DMS153 treated with DMSO at 0.1 percent for 48 hours (cell line): ENCODE measurements at regions not wholly inside any gene's neighbourhood (a gene's known extent, or its start where the extent isn't known, plus 50 kb on each side); places are given as distances from the start of the nearest gene placed in this dataset.
"Not testable (repeated sequence)": the region's sequence is repeated elsewhere in the genome, so short reads cannot be mapped to it uniquely, and the experiment has no call there.

Experiments
- DNase-seq: peaks from one replicate; lab custom pipeline; 2025; ENCODE audit not compliant: unreplicated experiment; lab: John Stamatoyannopoulos, UW

DNA sequence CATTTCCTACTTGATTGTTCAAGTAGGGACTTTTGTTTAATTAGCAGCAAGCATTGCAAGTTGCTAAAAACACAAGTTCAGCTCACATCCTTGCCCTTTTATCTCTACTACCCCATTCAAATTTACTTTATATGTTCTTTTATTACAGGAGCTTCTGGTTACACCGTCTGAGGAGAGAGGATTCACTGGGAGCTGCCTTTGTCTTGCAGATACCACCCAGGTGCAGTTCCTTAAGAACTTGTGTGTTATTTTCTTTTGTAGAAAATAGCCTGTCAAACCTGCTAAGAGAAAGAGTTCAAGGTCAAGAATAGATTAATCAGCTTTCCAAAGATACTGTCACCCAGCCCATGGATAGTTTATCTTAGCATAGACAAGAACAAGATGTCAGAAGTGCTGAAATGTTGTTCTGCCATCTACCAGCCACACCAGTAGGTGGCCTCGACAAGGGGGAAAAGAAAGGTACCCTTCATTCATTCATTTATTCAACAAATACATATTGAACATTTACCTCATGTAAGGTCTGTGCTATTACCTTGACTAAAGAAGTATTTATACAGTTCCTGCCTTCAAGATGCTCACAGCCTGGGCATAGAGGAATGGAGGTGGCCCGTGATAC, 750.3 kb downstream of the MAT2B start:
- no peak for DNase-seq

DNA sequence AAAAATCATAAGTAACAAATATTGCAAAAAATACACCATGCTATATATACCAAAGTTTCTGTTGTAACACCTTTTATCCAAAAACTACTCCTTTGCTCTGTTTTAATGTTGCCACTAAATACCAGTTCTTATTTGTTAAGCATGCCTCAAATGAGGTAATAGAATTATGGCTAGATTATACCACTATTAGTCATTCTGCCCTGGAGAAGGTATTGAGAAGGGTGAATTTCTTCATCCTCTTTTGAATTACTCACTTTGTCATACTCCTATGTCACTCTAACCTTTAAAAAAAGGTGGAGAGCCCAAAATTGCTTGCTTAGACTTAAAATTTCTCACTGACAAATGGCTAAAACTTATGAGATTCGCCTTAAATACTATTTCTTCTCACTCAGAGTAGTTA, 750.9 kb downstream of the MAT2B start:
- no peak for DNase-seq

DNA sequence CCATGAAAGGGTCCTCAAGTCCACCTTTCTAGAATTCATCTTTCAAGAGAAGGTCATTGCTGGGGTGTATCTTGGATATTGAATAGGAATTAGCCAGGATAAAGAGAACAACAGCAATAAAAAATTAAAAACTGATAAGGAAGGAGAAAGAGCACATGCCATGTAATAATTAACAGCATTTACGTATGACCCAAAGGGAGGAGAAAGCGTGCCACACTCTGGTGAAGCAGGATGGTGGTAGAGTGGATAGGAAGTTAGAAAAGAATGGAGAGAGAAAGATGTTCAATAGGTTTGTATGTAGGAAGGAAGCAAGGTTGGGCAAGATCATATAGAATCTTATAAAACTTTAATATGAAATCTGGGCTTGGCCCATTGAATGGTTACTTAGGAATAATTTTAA, 751.5 kb downstream of the MAT2B start:
- no peak for DNase-seq

DNA sequence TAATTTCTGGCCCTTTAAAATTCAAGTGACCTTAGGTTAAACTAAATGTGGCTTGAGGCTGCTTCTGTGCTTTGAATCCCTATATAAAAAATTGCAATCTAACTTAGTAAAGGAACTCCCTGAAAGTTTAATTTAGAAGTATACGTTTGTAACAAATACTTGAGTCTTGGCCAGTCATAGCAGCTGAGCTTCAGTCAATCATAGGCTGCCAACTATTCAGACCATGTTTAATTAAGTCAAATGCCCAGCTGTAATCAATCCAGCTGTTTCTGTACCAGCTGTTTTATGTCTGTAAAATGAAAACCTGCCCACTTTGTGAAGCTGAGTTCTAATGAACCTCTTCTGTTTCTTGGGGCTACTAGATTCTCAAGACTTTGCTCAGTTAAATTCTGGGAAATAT, 760.1 kb downstream of the MAT2B start:
- DNase-seq = no peak

DNA sequence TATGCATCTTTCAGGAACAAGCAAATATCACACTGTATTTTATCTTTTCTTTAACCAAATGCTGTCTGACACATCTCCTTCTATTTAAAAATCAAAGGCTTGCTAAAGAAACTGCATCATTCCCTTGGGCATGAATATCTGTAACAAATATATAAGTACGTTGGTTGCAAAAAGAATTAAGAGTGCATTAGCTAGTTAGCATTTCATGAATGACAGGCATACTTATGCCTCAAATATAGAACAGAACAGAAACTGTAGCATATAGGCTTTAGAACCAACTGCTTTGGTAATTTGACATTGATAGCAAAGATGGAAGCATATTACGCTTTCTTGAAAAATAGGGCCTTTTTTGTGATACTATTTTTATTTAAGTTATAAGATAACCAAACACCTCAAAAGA, 761.2 kb downstream of the MAT2B start:
- no peak for DNase-seq

DNA sequence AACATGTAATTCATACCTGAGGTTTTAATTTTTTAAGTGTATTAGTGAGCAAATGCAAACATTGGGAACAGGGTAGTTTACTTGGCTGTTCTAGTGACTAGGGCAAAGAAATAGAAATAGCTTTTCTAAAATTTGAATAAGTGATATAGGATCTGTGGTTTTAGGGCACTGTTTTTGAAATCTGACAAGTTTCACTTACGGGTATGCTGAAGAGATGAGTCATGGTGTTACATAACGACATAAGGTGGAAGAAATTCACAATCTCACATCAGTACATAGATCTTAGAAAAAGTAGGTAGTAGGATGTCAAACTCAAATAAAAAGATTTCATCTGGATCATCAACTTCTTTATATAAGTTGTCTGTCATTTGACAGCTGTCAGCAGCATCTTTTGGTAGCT, 772.3 kb downstream of the MAT2B start:
- DNase-seq = no peak

DNA sequence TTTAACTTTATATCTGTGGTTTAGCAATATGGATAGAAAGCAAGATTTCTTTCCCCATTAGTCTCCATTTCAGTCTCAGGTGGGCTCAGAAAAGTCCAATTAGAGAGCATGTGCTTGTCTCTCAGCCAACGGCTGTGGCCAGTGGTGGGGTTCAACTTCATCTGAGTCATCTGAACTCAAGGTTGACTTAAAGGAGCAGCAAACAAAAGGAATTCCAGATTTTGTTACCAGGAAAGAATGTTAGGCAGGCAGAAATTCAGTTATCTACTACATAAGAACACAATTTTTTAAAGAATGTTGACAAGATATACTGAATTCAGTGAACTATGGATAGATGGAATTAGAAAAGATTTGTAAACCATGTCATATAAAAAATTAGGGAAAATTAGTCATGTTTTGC, 784.1 kb downstream of the MAT2B start:
- DNase-seq = no peak

DNA sequence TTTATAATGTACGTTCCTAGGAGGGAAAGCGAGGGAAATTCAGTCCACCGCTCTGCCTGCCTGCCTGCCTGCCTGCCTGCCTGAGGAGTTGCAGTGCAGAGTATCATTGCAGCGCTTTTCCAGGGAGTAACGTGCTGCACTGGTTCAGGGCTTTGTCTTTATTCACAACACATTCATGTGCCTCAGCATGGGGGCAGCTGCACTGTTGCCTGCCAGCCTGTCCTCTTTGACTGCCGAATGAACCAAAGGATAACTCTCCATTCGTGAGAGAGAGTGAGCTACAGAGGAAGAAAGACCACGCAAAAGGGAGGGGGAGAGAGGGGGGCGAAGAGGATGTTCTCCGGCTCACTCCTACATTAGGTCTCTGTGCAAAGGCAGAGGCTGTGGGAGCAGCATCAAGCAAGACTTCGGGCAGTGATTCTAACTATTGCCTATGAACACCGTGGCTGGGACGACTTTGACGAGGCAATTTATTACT, 791.2 kb downstream of the MAT2B start:
- DNase-seq = no peak

DNA sequence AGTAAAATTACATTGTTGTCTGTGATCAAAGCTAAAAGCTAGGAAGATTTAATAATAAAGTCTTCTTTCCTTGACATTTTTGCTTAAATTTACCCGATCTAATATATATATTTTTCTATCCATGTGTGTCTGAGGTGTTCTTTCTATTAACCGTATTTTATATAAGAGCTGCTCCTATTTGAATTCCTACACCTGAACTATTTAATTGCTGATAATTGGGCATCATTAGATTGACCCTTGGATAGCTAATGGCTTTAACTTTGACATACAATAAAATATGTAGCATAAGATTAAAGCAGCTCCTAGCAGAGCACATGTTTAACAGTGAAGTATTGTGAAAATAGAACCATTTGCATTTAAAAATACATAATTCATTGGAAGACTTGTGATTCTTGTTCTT, 792.7 kb downstream of the MAT2B start:
- DNase-seq = no peak

DNA sequence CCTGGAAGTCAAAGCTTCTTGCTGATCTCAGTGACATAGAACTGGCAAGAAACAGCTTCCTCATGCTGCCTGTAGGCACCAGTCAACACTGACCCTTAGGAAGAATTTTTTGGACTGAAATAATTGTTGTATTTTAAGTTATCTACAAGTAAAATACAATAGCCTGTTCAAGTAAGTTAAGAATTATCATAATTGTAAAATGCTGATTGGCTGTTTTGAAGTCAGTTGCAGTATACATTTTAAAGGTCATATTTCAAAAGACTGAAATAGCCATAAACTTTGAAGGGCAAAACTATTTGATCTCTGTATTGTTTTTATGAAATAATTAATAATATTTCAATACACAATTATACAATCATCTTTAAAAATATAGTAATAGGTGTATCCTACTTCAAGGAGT, 794.9 kb downstream of the MAT2B start:
- DNase-seq = no peak

DNA sequence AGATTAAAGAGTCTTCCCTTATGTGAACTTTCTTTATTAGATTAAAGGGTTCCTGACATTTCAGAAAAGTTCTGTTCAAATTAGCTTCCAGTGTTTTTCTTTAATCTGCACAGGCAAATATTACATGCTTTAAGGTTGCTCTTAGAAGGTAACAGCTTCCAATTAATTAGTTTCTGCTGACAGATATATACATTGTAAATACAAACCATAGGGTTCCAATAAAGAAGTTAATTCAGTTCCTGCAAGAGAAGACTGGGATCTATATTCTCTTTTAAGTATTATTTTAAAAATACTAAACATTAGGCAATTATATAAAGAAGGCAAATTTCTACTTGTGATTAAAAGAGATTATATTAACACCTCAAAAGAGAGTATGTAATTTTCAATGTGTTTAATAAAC, 795.7 kb downstream of the MAT2B start:
- no peak for DNase-seq

DNA sequence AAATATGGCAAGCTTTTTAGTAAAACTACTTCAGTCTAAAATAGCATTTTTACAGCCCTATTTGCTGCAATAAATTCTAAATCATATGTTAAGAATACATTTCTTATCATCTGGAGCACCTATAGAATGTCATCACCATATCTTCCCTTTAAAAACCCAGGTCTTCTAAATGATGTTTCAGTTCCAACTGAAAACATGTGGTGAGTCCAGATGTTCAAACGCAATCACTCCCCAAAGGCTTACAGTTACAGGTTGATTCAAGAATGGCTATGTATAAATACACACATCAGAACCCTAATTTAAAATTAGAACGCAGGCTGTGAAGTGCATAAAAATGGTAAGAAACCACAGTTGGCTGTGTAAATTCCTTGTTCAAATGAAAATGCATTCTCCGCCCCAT, 796.3 kb downstream of the MAT2B start:
- no peak for DNase-seq

DNA sequence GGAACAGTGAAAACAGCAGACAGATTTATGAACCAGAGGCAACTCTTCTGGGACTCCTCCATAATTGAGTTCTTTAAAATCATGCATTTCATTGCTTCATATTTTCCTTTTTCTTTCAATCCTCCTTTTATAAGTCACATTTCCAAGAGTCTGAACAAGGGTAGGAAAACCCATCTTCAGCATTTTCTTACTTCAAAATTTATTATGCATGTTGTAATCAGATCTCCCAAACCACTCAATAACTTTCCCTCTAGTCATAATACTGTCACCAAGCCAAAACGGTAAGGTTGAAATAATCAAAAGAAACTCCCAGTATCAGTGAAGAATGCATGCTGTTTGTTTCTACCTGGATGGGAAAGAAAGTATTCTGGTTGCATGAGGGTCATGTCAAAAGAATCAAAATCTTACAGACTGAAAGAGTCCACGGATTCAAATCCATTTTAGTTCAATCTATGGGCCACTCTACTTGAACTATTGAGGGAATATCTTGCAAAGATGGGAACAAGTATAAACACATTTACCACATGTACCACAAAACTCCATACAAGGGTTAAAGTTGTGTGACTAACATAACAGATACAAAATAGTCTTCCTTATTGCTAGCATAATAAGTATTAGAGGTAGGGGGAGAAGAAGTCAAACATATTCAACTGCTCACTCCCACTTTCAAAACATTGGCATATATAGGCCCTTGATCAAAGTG, 797.3 kb downstream of the MAT2B start:
- no peak for DNase-seq

DNA sequence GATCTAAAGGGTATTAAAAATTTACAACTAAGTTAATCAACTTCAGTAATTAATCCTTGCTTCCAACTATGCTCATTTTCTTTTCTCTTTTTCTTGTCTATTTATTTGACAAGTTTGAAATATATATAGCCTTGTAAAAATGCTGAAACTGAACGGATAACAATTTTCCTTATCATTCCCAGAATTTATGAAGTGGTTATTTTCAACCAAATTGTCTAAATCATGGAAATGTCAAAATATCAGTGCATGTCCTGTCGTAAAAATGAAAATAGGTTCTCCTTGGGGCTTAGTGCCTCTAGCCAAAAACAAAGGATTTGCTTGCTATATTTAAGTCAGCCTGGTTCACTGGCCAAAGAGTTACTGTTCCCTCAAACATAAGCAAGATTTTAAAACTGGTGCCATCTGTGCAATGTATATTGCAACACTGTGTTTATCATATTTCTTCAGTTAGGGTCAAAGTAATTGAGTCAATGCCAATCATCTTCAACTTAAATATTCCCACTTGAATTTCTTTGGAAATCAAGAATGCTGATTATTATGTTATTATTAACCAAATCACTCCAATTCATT, 798.3 kb downstream of the MAT2B start:
- no peak for DNase-seq

DNA sequence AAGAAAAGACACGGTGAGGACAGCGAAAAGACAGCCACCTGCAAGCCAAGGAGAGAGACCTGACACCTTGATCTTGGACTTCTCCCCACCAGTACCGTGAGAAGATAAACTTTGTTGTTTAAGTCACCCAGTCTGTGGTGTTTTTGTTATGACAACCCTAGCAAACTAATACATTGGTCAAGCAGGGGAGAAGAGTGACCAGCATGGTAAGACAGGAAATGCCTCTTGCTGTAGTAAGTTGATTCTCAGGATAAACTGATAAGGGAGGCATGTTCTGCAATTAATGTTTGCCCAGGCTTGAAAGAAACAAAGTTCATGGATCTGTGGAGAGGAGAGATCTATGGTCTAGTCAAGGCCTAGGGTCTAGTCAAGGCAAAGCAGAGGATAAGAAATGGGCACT, 801.2 kb downstream of the MAT2B start:
- DNase-seq = no peak

DNA sequence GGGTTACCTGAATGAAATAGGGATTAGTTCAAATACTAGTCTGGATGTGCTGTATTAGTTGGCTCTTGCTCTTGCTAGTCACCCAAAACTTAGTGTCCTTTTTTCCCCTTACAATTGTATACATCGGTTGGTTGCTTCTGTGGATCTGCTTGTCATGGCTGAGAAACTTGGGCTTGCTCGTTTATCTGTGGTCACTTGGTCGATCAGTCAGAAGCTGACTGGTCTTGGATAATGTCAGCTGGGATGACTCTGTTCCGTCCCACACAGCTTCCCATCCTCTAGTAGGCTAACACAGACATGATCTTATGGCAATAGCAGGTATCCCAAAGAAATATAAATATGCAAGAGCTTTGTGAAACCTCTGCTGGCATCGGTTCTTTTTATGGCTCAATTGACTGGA, 807.4 kb downstream of the MAT2B start:
- DNase-seq = no peak

DNA sequence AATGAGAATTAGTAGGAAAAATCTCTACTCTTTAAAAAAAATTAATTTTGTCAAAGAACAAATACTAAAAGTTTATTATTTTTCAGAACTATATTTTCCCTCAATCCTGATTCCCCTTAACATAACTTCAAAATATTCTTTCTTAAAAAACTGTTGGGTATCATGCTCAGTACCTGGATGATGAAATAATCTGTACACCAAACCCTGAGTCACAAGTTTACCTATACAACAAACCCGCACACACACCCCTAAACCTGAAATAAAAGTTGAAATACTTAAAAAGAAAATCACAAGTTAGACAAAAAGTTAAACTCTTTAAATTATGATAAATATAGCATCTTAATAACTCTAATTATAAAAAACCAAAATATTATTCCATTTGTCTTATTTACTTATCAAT, 812.3 kb downstream of the MAT2B start:
- no peak for DNase-seq

DNA sequence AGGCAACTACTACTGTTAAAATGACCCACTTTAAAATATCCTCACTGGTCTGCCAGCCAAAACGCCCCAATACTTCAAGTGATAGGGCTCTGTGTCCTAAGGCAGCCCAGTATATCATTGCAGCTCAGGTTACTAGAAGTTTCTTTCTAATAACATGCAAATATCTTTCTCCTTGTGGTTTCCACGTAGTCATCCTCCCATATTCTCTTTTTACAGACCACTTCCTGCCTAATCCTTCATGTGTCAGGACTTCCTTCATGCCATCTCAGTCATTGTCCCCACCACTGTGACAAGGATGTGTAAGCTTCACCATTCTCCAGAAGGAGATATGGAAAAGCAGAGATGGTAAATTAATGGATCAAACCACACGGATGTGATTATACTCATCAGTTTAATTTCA, 813.7 kb downstream of the MAT2B start:
- DNase-seq = no peak

DNA sequence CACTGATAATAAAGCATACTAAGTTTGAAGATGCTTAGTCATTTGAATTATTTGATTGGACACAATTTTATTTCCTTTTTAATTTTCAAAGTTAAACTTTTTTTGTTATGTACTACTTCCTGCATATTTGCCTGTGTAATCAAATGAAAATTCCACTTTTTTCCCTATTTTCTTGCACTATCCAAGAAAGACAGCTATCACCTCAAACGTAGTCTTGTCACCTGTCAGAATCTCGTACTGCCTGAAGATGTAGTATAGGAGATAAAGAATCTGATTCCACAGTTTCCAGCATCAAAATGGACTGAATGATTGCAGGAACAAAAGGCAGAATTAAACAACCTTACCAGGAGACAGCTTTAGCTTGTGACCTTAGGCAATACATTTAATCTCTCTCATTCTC, 818.8 kb downstream of the MAT2B start:
- DNase-seq = no peak

DNA sequence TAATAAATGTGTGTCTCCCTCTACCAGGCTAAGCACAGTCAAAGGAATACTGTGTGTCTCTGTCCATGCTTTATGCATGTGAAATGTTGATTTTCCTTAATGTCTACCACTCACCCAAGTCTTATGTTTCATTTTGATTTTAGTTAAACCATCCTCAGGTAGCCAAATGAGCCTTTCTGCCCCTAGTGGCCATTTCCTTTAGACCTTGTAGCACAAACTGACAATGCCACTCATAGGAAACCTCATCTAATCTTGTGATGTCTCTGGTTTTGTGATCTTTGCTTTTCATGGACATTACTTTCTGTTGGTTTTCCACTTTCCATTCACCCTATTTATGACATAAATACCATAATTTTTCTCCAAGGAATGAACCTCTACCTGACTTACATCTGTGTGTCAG, 820.8 kb downstream of the MAT2B start:
- no peak for DNase-seq

DNA sequence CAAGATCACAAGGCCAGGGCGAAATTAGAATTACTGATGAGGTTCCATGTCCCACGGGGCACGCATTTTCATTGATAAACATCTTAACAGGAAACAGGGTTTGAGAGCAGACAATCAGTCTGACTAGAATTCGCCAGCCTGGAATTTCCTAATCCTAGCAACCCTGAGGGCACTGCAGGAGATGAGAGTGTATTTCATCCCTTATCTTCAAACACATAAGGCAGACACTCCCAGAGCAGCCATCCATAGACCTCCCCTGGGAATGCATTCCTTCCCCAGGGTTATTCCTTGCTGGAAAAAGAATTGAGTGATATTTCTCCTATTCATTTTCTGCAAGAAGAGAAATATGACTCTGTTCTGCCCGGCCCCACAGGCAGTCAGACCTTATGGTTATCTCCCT, 821.7 kb downstream of the MAT2B start:
- DNase-seq = not testable (repeated sequence)

DNA sequence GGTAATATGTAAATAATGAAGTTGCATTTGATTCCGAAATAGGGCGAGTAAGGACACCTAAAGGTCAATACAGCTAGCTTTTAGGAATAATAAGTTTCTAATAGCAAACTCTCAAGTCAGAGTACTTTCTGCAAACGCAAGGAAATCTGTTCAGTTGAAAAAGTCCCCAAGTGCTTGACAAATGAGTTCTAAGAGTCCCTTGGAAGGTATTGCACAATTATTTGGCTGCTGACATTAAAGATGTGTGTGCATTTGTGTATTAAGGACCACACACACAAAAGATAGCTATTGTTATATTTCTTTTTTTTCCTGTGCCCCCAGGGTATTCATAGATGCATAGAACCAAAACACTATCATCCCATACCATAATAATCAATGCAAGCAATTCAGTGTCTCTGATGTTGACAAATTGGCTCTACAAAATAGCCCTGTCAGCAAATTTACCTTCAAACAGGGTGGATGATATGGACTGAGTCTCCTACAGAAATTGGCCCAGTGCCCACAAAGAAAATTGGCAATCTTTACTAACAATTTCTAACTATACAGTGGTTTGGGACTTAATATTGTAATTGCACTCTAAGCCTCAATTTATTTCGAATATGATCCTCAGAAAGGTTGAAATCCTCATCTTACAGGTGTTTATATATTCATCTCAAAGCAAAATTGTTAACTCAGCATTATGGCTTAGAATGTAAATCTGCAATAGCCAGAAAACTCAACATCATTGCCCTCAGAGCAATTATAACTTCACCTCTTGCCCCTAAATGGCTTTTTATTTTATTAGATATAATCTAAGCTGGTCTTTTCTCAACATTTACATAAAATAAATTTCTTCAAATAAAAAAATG, 827.2 kb downstream of the MAT2B start:
- no peak for DNase-seq
